ENCODE measurements at regions not wholly inside any gene's neighbourhood (a gene's known extent, or its start where the extent isn't known, plus 50 kb on each side); places are given as distances from the start of the nearest gene placed in this dataset.

- DNase-seq (ENCODE audit: low spot score), result no peak
- no peak overlapping the region for H3K27ac ChIP-seq (replicated peaks; ENCODE audit: low read length)
- H3K9me3 ChIP-seq (replicated peaks in 1 of 2; ENCODE audit: control insufficient read depth in 2 of 2, insufficient read depth in 1 of 2, low read depth in 1 of 2, low read length in 2 of 2), result no peaks in the 10 kb centered on the region
- peaks cover 0 to 55% (median 38%) of the 10 kb centered on the region in 3 experiments for H3K27me3 ChIP-seq (ENCODE audit: control insufficient read depth in 3 of 3, insufficient read depth in 3 of 3, low read depth in 1 of 3, low read length in 3 of 3)
- H3K4me2 ChIP-seq (ENCODE audit: insufficient read depth, low read length, poor library complexity, severe bottlenecking), result no peak overlapping the region
- no peak overlapping the region for H2AK5ac ChIP-seq (ENCODE audit: low read depth, low read length)
- no peak overlapping the region for H3K18ac ChIP-seq (ENCODE audit: low read length)
- H3K23ac ChIP-seq (ENCODE audit: low read depth, low read length, poor library complexity), result no peak overlapping the region
- no CpG with 5 or more reads among the region's 17 CpGs for WGBS, 2 donors (ENCODE audit: extremely low coverage in 2 of 2, insufficient read length in 2 of 2, insufficient replicate concordance in 1 of 2)
- H4K8ac ChIP-seq (ENCODE audit: low read depth, low read length), result no peak overlapping the region
- H3K79me1 ChIP-seq (ENCODE audit: low read depth, low read length), result no peaks in the 10 kb centered on the region
- no peak overlapping the region for H3K4ac ChIP-seq (ENCODE audit: low read length)
- no peak overlapping the region for H3K4me3 ChIP-seq (ENCODE audit: low read length in 2 of 2)
- no peak overlapping the region for H2BK120ac ChIP-seq (ENCODE audit: low read depth, low read length)
- no peak overlapping the region for H2BK5ac ChIP-seq (ENCODE audit: low read length)
- H3K4me1 ChIP-seq (ENCODE audit: control insufficient read depth in 2 of 2, insufficient read depth in 1 of 2, low read depth in 1 of 2, low read length in 2 of 2), result peaks cover 0 to 4% of the 10 kb centered on the region in 2 donors
- no peak overlapping the region for H4K91ac ChIP-seq (ENCODE audit: low read depth, low read length, poor library complexity)
- no peak overlapping the region for H3K9ac ChIP-seq (ENCODE audit: low read depth, low read length, poor library complexity)
- no peaks in the 10 kb centered on the region for H3K36me3 ChIP-seq (replicated peaks in 1 of 2; ENCODE audit: control insufficient read depth in 2 of 2, insufficient read depth in 2 of 2, low read length in 2 of 2)
- no peak overlapping the region for H3K14ac ChIP-seq (ENCODE audit: low read length)
- H2AFZ ChIP-seq (ENCODE audit: low read length), result no peak overlapping the region
- H2BK15ac ChIP-seq (ENCODE audit: low read length), result no peak overlapping the region
- no peak overlapping the region for H2BK12ac ChIP-seq (ENCODE audit: low read length)
These were observed 156.9 kb upstream of the GLI2 start for GRCh38 chr2:120578576-120579352.

GRCh38 chr2:120579916-120580685 lies 155.6 kb upstream of the GLI2 start:
- H3K4me2 ChIP-seq (ENCODE audit: insufficient read depth, low read length, poor library complexity, severe bottlenecking), result no peak overlapping the region
- H3K18ac ChIP-seq (ENCODE audit: low read length), result no peak overlapping the region
- H3K9ac ChIP-seq (ENCODE audit: low read depth, low read length, poor library complexity), result no peak overlapping the region
- H3K23ac ChIP-seq (ENCODE audit: low read depth, low read length, poor library complexity), result no peak overlapping the region
- no peak overlapping the region for H4K8ac ChIP-seq (ENCODE audit: low read depth, low read length)
- H2AFZ ChIP-seq (ENCODE audit: low read length), result no peak overlapping the region
- no peaks in the 10 kb centered on the region for H3K4me1 ChIP-seq (ENCODE audit: control insufficient read depth in 2 of 2, insufficient read depth in 1 of 2, low read depth in 1 of 2, low read length in 2 of 2)
- no peak overlapping the region for H3K4ac ChIP-seq (ENCODE audit: low read length)
- H2BK120ac ChIP-seq (ENCODE audit: low read depth, low read length), result no peak overlapping the region
- H3K14ac ChIP-seq (ENCODE audit: low read length), result no peak overlapping the region
- H3K27me3 ChIP-seq (ENCODE audit: control insufficient read depth in 3 of 3, insufficient read depth in 3 of 3, low read depth in 1 of 3, low read length in 3 of 3), result peaks cover 0 to 43% (median 37%) of the 10 kb centered on the region in 3 experiments
- DNase-seq (ENCODE audit: low spot score), result no peak
- no peaks in the 10 kb centered on the region for H3K36me3 ChIP-seq (replicated peaks in 1 of 2; ENCODE audit: control insufficient read depth in 2 of 2, insufficient read depth in 2 of 2, low read length in 2 of 2)
- H2BK12ac ChIP-seq (ENCODE audit: low read length), result no peak overlapping the region
- no CpG with 5 or more reads among the region's 11 CpGs for WGBS, 2 donors (ENCODE audit: extremely low coverage in 2 of 2, insufficient read length in 2 of 2, insufficient replicate concordance in 1 of 2)
- no peak overlapping the region for H2BK5ac ChIP-seq (ENCODE audit: low read length)
- no peak overlapping the region for H2BK15ac ChIP-seq (ENCODE audit: low read length)
- no peak overlapping the region for H3K4me3 ChIP-seq (ENCODE audit: low read length in 2 of 2)
- H2AK5ac ChIP-seq (ENCODE audit: low read depth, low read length), result no peak overlapping the region
- no peaks in the 10 kb centered on the region for H3K9me3 ChIP-seq (replicated peaks in 1 of 2; ENCODE audit: control insufficient read depth in 2 of 2, insufficient read depth in 1 of 2, low read depth in 1 of 2, low read length in 2 of 2)
- H3K79me1 ChIP-seq (ENCODE audit: low read depth, low read length), result no peaks in the 10 kb centered on the region
- no peak overlapping the region for H4K91ac ChIP-seq (ENCODE audit: low read depth, low read length, poor library complexity)
- H3K27ac ChIP-seq (replicated peaks; ENCODE audit: low read length), result no peak overlapping the region

- Histone ChIP-seq H3K23ac (ENCODE audit: low read depth, low read length, poor library complexity) (no peak overlapping the region), H3K4ac (ENCODE audit: low read length) (no peak overlapping the region), H3K4me3 (ENCODE audit: low read length in 2 of 2) (no peak overlapping the region), H3K4me1 (ENCODE audit: control insufficient read depth in 2 of 2, insufficient read depth in 1 of 2, low read depth in 1 of 2, low read length in 2 of 2) (no peaks in the 10 kb centered on the region), H3K27me3 (ENCODE audit: control insufficient read depth in 3 of 3, insufficient read depth in 3 of 3, low read depth in 1 of 3, low read length in 3 of 3) (peaks cover 0 to 42% (median 39%) of the 10 kb centered on the region in 3 experiments), H3K9me3 (replicated peaks in 1 of 2; ENCODE audit: control insufficient read depth in 2 of 2, insufficient read depth in 1 of 2, low read depth in 1 of 2, low read length in 2 of 2) (peaks cover 0 to 4% of the 10 kb centered on the region in 2 donors), H2AFZ (ENCODE audit: low read length) (no peak overlapping the region), H3K27ac (replicated peaks; ENCODE audit: low read length) (no peak overlapping the region), H3K4me2 (ENCODE audit: insufficient read depth, low read length, poor library complexity, severe bottlenecking) (no peak overlapping the region), H2BK5ac (ENCODE audit: low read length) (no peak overlapping the region), H4K8ac (ENCODE audit: low read depth, low read length) (no peak overlapping the region), H3K79me1 (ENCODE audit: low read depth, low read length) (no peaks in the 10 kb centered on the region), H2AK5ac (ENCODE audit: low read depth, low read length) (no peak overlapping the region), H2BK12ac (ENCODE audit: low read length) (no peak overlapping the region), H3K9ac (ENCODE audit: low read depth, low read length, poor library complexity) (no peak overlapping the region), H3K14ac (ENCODE audit: low read length) (peak overlapping the region; percentile 17), H4K91ac (ENCODE audit: low read depth, low read length, poor library complexity) (no peak overlapping the region), H2BK15ac (ENCODE audit: low read length) (no peak overlapping the region), H3K36me3 (replicated peaks in 1 of 2; ENCODE audit: control insufficient read depth in 2 of 2, insufficient read depth in 2 of 2, low read length in 2 of 2) (no peaks in the 10 kb centered on the region), H2BK120ac (ENCODE audit: low read depth, low read length) (no peak overlapping the region), H3K18ac (ENCODE audit: low read length) (no peak overlapping the region)
- WGBS, 2 donors (ENCODE audit: extremely low coverage in 2 of 2, insufficient read length in 2 of 2, insufficient replicate concordance in 1 of 2), result no CpG with 5 or more reads among the region's 18 CpGs
- DNase-seq (ENCODE audit: low spot score), result no peak
These were observed 155.0 kb upstream of the GLI2 start for GRCh38 chr2:120580709-120581108.

GRCh38 chr2:120583121-120583520 lies 152.5 kb upstream of the GLI2 start:
- Histone ChIP-seq H3K18ac (ENCODE audit: low read length) (no peak overlapping the region), H3K9ac (ENCODE audit: low read depth, low read length, poor library complexity) (no peak overlapping the region), H3K23ac (ENCODE audit: low read depth, low read length, poor library complexity) (no peak overlapping the region), H2BK5ac (ENCODE audit: low read length) (no peak overlapping the region), H3K4ac (ENCODE audit: low read length) (no peak overlapping the region), H3K4me3 (ENCODE audit: low read length in 2 of 2) (no peak overlapping the region), H3K4me2 (ENCODE audit: insufficient read depth, low read length, poor library complexity, severe bottlenecking) (no peak overlapping the region), H4K91ac (ENCODE audit: low read depth, low read length, poor library complexity) (no peak overlapping the region), H3K27ac (replicated peaks; ENCODE audit: low read length) (no peak overlapping the region), H2AFZ (ENCODE audit: low read length) (no peak overlapping the region), H2BK12ac (ENCODE audit: low read length) (no peak overlapping the region), H2BK120ac (ENCODE audit: low read depth, low read length) (no peak overlapping the region), H4K8ac (ENCODE audit: low read depth, low read length) (no peak overlapping the region), H3K14ac (ENCODE audit: low read length) (no peak overlapping the region), H3K4me1 (ENCODE audit: control insufficient read depth in 2 of 2, insufficient read depth in 1 of 2, low read depth in 1 of 2, low read length in 2 of 2) (peaks cover 2 to 9% of the 10 kb centered on the region in 2 donors), H3K27me3 (ENCODE audit: control insufficient read depth in 3 of 3, insufficient read depth in 3 of 3, low read depth in 1 of 3, low read length in 3 of 3) (peaks cover 7 to 47% (median 42%) of the 10 kb centered on the region in 3 experiments), H2AK5ac (ENCODE audit: low read depth, low read length) (no peak overlapping the region), H3K36me3 (replicated peaks in 1 of 2; ENCODE audit: control insufficient read depth in 2 of 2, insufficient read depth in 2 of 2, low read length in 2 of 2) (no peaks in the 10 kb centered on the region), H3K79me1 (ENCODE audit: low read depth, low read length) (no peaks in the 10 kb centered on the region), H3K9me3 (replicated peaks in 1 of 2; ENCODE audit: control insufficient read depth in 2 of 2, insufficient read depth in 1 of 2, low read depth in 1 of 2, low read length in 2 of 2) (peaks cover 0 to 5% of the 10 kb centered on the region in 2 donors), H2BK15ac (ENCODE audit: low read length) (no peak overlapping the region)
- no CpG with 5 or more reads among the region's 5 CpGs for WGBS, 2 donors (ENCODE audit: extremely low coverage in 2 of 2, insufficient read length in 2 of 2, insufficient replicate concordance in 1 of 2)
- DNase-seq (ENCODE audit: low spot score), result no peak

Measured in neuronal stem cell (in vitro differentiated cells).